ENCODE measurements at regions not wholly inside any gene's neighbourhood (a gene's known extent, or its start where the extent isn't known, plus 50 kb on each side); places are given as distances from the start of the nearest gene placed in this dataset.

- FAIRE-seq, result no peak
Measured at GRCh38 chr2:137729305-137729704, 235.0 kb upstream of the HNMT start.

- no peak for FAIRE-seq
Measured at GRCh38 chr2:137737559-137737958, 226.7 kb upstream of the HNMT start.

- FAIRE-seq, result no peak
Measured at GRCh38 chr2:137741784-137742362, 222.4 kb upstream of the HNMT start.

GRCh38 chr2:137747509-137747908, 216.8 kb upstream of the HNMT start:
- FAIRE-seq, result no peak

GRCh38 chr2:137748533-137748932, 215.7 kb upstream of the HNMT start:
- no peak for FAIRE-seq

GRCh38 chr2:137764646-137765045, 199.6 kb upstream of the HNMT start:
- no peak for FAIRE-seq

GRCh38 chr2:137769406-137769805, 194.9 kb upstream of the HNMT start:
- no peak for FAIRE-seq

- no peak for FAIRE-seq
Measured at GRCh38 chr2:137770166-137770565, 194.1 kb upstream of the HNMT start.

- FAIRE-seq, result no peak
Measured at GRCh38 chr2:137771064-137771463, 193.2 kb upstream of the HNMT start.

- no peak for FAIRE-seq
Measured at GRCh38 chr2:137772451-137772850, 191.8 kb upstream of the HNMT start.

GRCh38 chr2:137775529-137775928, 188.7 kb upstream of the HNMT start:
- no peak for FAIRE-seq

- no peak for FAIRE-seq
Measured at GRCh38 chr2:137776697-137777096, 187.6 kb upstream of the HNMT start.

GRCh38 chr2:137797641-137798040, 166.6 kb upstream of the HNMT start:
- FAIRE-seq, result no peak

- no peak for FAIRE-seq
Measured at GRCh38 chr2:137799600-137799999, 164.7 kb upstream of the HNMT start.

- FAIRE-seq, result no peak
Measured at GRCh38 chr2:137800386-137800785, 163.9 kb upstream of the HNMT start.

- FAIRE-seq, result no peak
Measured at GRCh38 chr2:137801228-137801627, 163.0 kb upstream of the HNMT start.

- no peak for FAIRE-seq
Measured at GRCh38 chr2:137802038-137802437, 162.2 kb upstream of the HNMT start.

GRCh38 chr2:137806068-137806805, 158.0 kb upstream of the HNMT start:
- no peak for FAIRE-seq

- FAIRE-seq, result no peak
Measured at GRCh38 chr2:137809252-137809651, 155.0 kb upstream of the HNMT start.

GRCh38 chr2:137809837-137810236, 154.4 kb upstream of the HNMT start:
- no peak for FAIRE-seq

- no peak for FAIRE-seq
Measured at GRCh38 chr2:137812517-137812916, 151.8 kb upstream of the HNMT start.

- no peak for FAIRE-seq
Measured at GRCh38 chr2:137813176-137813575, 151.1 kb upstream of the HNMT start.

GRCh38 chr2:137817058-137817457, 147.2 kb upstream of the HNMT start:
- no peak for FAIRE-seq

- FAIRE-seq, result no peak
Measured at GRCh38 chr2:137823196-137823595, 141.1 kb upstream of the HNMT start.

- no peak for FAIRE-seq
Measured at GRCh38 chr2:137824501-137824900, 139.8 kb upstream of the HNMT start.
